ENCODE measurements at regions not wholly inside any gene's neighbourhood (a gene's known extent, or its start where the extent isn't known, plus 50 kb on each side); places are given as distances from the start of the nearest gene placed in this dataset.

- H3K9ac ChIP-seq: no peak overlapping the region
- H3K4me2 ChIP-seq (ENCODE audit: unreplicated experiment): no peak overlapping the region
- no peaks in the 10 kb centered on the region for H3K27me3 ChIP-seq (replicated peaks; ENCODE audit: insufficient read depth)
- H3K79me2 ChIP-seq (ENCODE audit: insufficient read depth): no peaks in the 10 kb centered on the region
- H3K4me3 ChIP-seq: no peak overlapping the region
- WGBS, 2 experiments (ENCODE audit: low coverage in 1 of 2, low lambda C conversion rate in 2 of 2, missing lambda C conversion rate in 2 of 2): 9 to 12% methylated on average over 5 of the region's 5 CpGs
- H3F3A ChIP-seq (ENCODE audit: insufficient read depth): no peaks in the 10 kb centered on the region
- no peaks in the 10 kb centered on the region for H3K36me3 ChIP-seq (ENCODE audit: low read depth)
- H4K20me1 ChIP-seq (ENCODE audit: insufficient read depth): no peaks in the 10 kb centered on the region
- no peaks in the 10 kb centered on the region for H3K9me3 ChIP-seq (ENCODE audit: low read depth)
- no peak for DNase-seq
- in situ Hi-C loops (cut with MboI): no loop called here
- H2AFZ ChIP-seq: no peak overlapping the region
- H3K9me2 ChIP-seq (ENCODE audit: insufficient read depth): no peaks in the 10 kb centered on the region
- no peaks in the 10 kb centered on the region for H3K4me1 ChIP-seq (ENCODE audit: insufficient read depth)
- TF ChIP-seq EZH2 (IDR thresholded peaks at IDR 0.05; ENCODE audit: insufficient read depth, poor library complexity, severe bottlenecking) (no peak), EZH2phosphoT487 (IDR thresholded peaks at IDR 0.05; ENCODE audit: insufficient read depth, low read depth) (no peak)
- no peak overlapping the region for H3K27ac ChIP-seq
These were observed 239.4 kb downstream of the NSG2 start for GRCh38 chr5:174284873-174285272.

- 15 to 22% methylated on average over 4 of the region's 4 CpGs for WGBS, 2 experiments (ENCODE audit: low coverage in 1 of 2, low lambda C conversion rate in 2 of 2, missing lambda C conversion rate in 2 of 2)
- H3K36me3 ChIP-seq (ENCODE audit: low read depth): no peaks in the 10 kb centered on the region
- no peak overlapping the region for H3K27ac ChIP-seq
- H3K4me3 ChIP-seq: no peak overlapping the region
- DNase-seq: no peak
- H3K9me3 ChIP-seq (ENCODE audit: low read depth): no peaks in the 10 kb centered on the region
- no peaks in the 10 kb centered on the region for H3K27me3 ChIP-seq (replicated peaks; ENCODE audit: insufficient read depth)
- H3F3A ChIP-seq (ENCODE audit: insufficient read depth): no peaks in the 10 kb centered on the region
- H2AFZ ChIP-seq: no peak overlapping the region
- no peak overlapping the region for H3K4me2 ChIP-seq (ENCODE audit: unreplicated experiment)
- in situ Hi-C loops (cut with MboI): no loop called here
- H3K4me1 ChIP-seq (ENCODE audit: insufficient read depth): no peaks in the 10 kb centered on the region
- no peak overlapping the region for H3K9ac ChIP-seq
- no peaks in the 10 kb centered on the region for H3K79me2 ChIP-seq (ENCODE audit: insufficient read depth)
- TF ChIP-seq EZH2 (IDR thresholded peaks at IDR 0.05; ENCODE audit: insufficient read depth, poor library complexity, severe bottlenecking): no peak
- no peak for TF ChIP-seq EZH2phosphoT487 (IDR thresholded peaks at IDR 0.05; ENCODE audit: insufficient read depth, low read depth)
- no peaks in the 10 kb centered on the region for H4K20me1 ChIP-seq (ENCODE audit: insufficient read depth)
- no peaks in the 10 kb centered on the region for H3K9me2 ChIP-seq (ENCODE audit: insufficient read depth)
These were observed 242.3 kb downstream of the NSG2 start for GRCh38 chr5:174287761-174288160.

- H3K27ac ChIP-seq: no peak overlapping the region
- H3K4me3 ChIP-seq: no peak overlapping the region
- no peaks in the 10 kb centered on the region for H3K36me3 ChIP-seq (ENCODE audit: low read depth)
- in situ Hi-C loops (cut with MboI): no loop called here
- H3K4me1 ChIP-seq (ENCODE audit: insufficient read depth): no peaks in the 10 kb centered on the region
- no peaks in the 10 kb centered on the region for H3K9me3 ChIP-seq (ENCODE audit: low read depth)
- no peaks in the 10 kb centered on the region for H3K79me2 ChIP-seq (ENCODE audit: insufficient read depth)
- H3K4me2 ChIP-seq (ENCODE audit: unreplicated experiment): no peak overlapping the region
- no peaks in the 10 kb centered on the region for H4K20me1 ChIP-seq (ENCODE audit: insufficient read depth)
- DNase-seq: no peak
- H3F3A ChIP-seq (ENCODE audit: insufficient read depth): no peaks in the 10 kb centered on the region
- H3K9ac ChIP-seq: no peak overlapping the region
- no peaks in the 10 kb centered on the region for H3K9me2 ChIP-seq (ENCODE audit: insufficient read depth)
- no peak for TF ChIP-seq EZH2 (IDR thresholded peaks at IDR 0.05; ENCODE audit: insufficient read depth, poor library complexity, severe bottlenecking)
- no peak for TF ChIP-seq EZH2phosphoT487 (IDR thresholded peaks at IDR 0.05; ENCODE audit: insufficient read depth, low read depth)
- H2AFZ ChIP-seq: no peak overlapping the region
- WGBS, 2 experiments (ENCODE audit: low coverage in 1 of 2, low lambda C conversion rate in 2 of 2, missing lambda C conversion rate in 2 of 2): 20 to 23% methylated on average over 6 of the region's 6 CpGs
- H3K27me3 ChIP-seq (replicated peaks; ENCODE audit: insufficient read depth): no peaks in the 10 kb centered on the region
These were observed 242.9 kb downstream of the NSG2 start for GRCh38 chr5:174288439-174288838.

- no peaks in the 10 kb centered on the region for H4K20me1 ChIP-seq (ENCODE audit: insufficient read depth)
- no peak overlapping the region for H3K27ac ChIP-seq
- TF ChIP-seq EZH2phosphoT487 (IDR thresholded peaks at IDR 0.05; ENCODE audit: insufficient read depth, low read depth): no peak
- TF ChIP-seq EZH2 (IDR thresholded peaks at IDR 0.05; ENCODE audit: insufficient read depth, poor library complexity, severe bottlenecking): no peak
- in situ Hi-C loops (cut with MboI): no loop called here
- H3K4me3 ChIP-seq: no peak overlapping the region
- H2AFZ ChIP-seq: no peak overlapping the region
- H3K9me3 ChIP-seq (ENCODE audit: low read depth): no peaks in the 10 kb centered on the region
- H3K4me2 ChIP-seq (ENCODE audit: unreplicated experiment): no peak overlapping the region
- no peaks in the 10 kb centered on the region for H3K9me2 ChIP-seq (ENCODE audit: insufficient read depth)
- no peaks in the 10 kb centered on the region for H3F3A ChIP-seq (ENCODE audit: insufficient read depth)
- no peaks in the 10 kb centered on the region for H3K27me3 ChIP-seq (replicated peaks; ENCODE audit: insufficient read depth)
- WGBS, 2 experiments (ENCODE audit: low coverage in 1 of 2, low lambda C conversion rate in 2 of 2, missing lambda C conversion rate in 2 of 2): 5 to 15% methylated on average over 3 of the region's 3 CpGs
- no peaks in the 10 kb centered on the region for H3K79me2 ChIP-seq (ENCODE audit: insufficient read depth)
- no peak overlapping the region for H3K9ac ChIP-seq
- H3K36me3 ChIP-seq (ENCODE audit: low read depth): no peaks in the 10 kb centered on the region
- DNase-seq: no peak
- H3K4me1 ChIP-seq (ENCODE audit: insufficient read depth): no peaks in the 10 kb centered on the region
These were observed 245.7 kb downstream of the NSG2 start for GRCh38 chr5:174291162-174291561.

- no peaks in the 10 kb centered on the region for H3K36me3 ChIP-seq (ENCODE audit: low read depth)
- H3K9ac ChIP-seq: no peak overlapping the region
- no peaks in the 10 kb centered on the region for H3K4me1 ChIP-seq (ENCODE audit: insufficient read depth)
- H4K20me1 ChIP-seq (ENCODE audit: insufficient read depth): no peaks in the 10 kb centered on the region
- no peaks in the 10 kb centered on the region for H3K79me2 ChIP-seq (ENCODE audit: insufficient read depth)
- H2AFZ ChIP-seq: no peak overlapping the region
- no peaks in the 10 kb centered on the region for H3K9me2 ChIP-seq (ENCODE audit: insufficient read depth)
- no peak overlapping the region for H3K4me2 ChIP-seq (ENCODE audit: unreplicated experiment)
- H3K27ac ChIP-seq: no peak overlapping the region
- no peaks in the 10 kb centered on the region for H3F3A ChIP-seq (ENCODE audit: insufficient read depth)
- no peaks in the 10 kb centered on the region for H3K9me3 ChIP-seq (ENCODE audit: low read depth)
- H3K4me3 ChIP-seq: no peak overlapping the region
- no peaks in the 10 kb centered on the region for H3K27me3 ChIP-seq (replicated peaks; ENCODE audit: insufficient read depth)
- in situ Hi-C loops (cut with MboI): no loop called here
- TF ChIP-seq EZH2phosphoT487 (IDR thresholded peaks at IDR 0.05; ENCODE audit: insufficient read depth, low read depth) (no peak), EZH2 (IDR thresholded peaks at IDR 0.05; ENCODE audit: insufficient read depth, poor library complexity, severe bottlenecking) (no peak)
- WGBS, 2 experiments (ENCODE audit: low coverage in 1 of 2, low lambda C conversion rate in 2 of 2, missing lambda C conversion rate in 2 of 2): 15 to 16% methylated on average over 3 of the region's 3 CpGs
- no peak for DNase-seq
These were observed 246.8 kb downstream of the NSG2 start for GRCh38 chr5:174292348-174292747.
